ENCODE measurements at regions not wholly inside any gene's neighbourhood (a gene's known extent, or its start where the extent isn't known, plus 50 kb on each side); places are given as distances from the start of the nearest gene placed in this dataset.
"Not testable (repeated sequence)": the region's sequence is repeated elsewhere in the genome, so short reads cannot be mapped to it uniquely, and the experiment has no call there.

DNA sequence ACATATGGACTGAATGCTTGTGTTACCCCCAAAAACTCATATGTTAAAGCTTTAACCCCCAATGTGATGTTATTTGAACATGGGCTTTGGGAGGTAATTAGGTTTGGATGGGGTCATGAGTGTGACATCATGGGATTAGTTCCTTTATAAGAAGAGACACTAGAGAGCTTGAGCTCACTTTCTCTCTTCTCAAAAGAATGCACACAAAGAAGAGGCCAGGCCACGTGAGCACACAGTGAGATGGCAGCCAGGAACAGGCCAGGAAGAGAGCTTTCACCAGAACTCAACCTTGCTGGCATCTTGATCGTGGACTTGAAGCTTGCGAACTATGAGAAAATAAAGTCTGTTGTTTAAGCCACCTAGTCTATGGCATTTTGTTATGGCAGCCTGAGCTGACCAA lies 360.6 kb downstream of the NR2F1-AS1 start:
- DNase-seq (ENCODE audit: low spot score): no peak

DNA sequence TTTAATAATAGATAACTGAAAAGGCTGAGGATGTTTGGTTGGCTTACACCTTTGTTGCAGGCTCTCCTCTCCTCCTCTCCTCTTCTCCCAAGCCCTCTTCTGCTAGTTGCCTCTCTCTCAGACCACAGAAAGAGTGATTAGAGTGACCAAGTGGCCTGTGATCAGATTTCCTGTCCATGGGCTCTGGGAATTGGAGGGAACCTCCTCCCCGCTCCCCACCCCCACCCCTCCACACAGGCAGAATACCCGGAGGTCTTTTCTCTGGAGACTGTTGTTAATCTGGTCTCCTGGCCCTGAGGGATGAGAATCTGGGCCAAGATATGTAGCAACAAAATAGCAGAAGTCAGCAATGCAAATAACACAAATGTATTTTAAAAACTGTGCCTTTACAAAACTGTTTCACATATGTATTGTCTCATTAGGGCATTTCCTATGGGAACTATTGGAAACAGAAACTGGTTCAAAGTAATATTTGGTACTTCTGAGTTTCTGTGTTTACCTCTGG lies 361.3 kb downstream of the NR2F1-AS1 start:
- no peak for DNase-seq (ENCODE audit: low spot score)

DNA sequence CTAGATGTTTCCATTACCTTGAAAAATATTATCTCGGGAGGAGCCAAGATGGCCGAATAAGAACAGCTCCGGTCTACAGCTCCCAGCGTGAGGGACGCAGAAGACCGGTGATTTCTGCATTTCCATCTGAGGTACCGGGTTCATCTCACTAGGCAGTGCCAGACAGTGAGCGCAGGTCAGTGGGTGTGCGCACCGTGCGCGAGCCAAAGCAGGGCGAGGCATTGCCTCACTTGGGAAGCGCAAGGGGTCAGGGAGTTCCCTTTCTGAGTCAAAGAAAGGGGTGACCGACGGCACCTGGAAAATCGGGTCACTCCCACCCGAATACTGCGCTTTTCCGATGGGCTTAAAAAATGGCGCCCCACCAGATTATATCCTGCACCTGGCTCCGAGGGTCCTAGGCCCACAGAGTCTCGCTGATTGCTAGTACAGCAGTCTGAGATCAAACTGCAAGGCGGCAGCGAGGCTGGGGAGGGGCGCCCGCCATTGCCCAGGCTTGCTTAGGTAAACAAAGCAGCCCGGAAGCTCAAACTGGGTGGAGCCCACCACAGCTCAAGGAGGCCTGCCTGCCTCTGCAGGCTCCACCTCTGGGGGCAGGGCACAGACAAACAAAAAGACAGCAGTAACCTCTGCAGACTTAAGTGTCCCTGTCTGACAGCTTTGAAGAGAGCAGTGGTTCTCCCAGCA lies 367.8 kb downstream of the NR2F1-AS1 start:
- DNase-seq (ENCODE audit: low spot score): not testable (repeated sequence)

DNA sequence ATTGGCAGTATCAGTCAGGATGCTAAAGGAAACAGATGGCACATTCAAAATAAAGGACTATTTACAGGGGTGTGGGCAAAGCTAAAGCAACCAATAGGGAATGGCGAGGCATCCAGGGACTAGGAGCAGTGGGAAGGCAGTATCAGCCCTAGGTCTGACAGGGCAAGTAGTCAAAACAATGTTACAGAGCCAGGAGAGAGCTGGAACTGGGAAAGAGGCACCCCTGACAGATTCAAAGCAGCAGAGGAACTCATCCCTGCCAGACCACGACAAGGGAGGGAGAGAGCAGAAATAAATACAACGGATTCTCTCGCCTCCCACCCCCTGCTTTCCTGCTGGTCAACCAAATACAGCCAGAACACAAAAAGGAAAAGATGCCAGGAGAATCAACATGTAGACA lies 371.5 kb downstream of the NR2F1-AS1 start:
- no peak for DNase-seq (ENCODE audit: low spot score)

DNA sequence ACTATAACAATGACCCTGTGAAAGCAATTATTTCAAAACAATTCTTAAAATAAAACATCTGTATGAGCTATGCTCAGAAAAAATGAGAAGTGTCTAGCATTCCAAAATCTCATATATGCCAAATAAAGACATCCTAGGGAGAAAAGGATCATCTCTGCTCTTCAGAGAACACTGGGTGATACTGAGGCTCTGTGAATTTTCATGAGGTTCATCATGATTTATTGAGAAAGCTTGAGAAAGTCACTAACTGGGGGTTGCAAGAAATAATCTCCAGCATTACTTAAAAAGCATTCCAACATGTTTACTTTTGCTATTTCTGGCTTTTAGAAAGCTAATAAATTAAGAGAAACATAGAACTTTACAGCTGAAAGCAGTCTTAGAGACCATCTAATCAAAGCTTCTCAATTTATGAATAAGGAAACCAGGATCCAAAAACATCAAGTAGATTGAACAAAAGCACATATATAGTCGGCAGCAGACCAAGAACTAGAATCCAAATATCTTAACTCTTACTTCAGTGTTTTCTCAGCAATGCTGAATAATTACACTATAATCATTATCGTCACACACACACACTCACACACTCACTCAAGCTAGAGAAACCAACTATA lies 372.8 kb downstream of the NR2F1-AS1 start:
- no peak for DNase-seq (ENCODE audit: low spot score)

DNA sequence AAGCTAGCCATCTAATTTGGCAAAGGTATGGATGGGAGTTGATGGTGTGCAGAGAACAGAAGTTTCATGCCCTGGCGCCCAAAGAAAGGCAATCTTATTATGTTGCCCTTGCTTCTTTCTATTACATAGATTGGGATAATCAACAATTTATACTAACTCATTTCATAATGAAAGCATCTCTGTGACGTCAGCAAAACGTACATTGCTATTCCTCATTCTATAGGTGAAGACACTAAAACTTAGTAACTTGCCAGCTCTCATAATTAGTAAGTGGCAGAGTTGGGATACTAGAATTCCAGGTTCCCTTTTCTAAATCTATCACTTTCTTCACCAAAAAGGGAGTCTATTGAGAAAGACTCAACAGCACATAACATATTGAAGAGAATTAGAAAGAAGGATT lies 374.8 kb downstream of the NR2F1-AS1 start:
- no peak for DNase-seq (ENCODE audit: low spot score)

DNA sequence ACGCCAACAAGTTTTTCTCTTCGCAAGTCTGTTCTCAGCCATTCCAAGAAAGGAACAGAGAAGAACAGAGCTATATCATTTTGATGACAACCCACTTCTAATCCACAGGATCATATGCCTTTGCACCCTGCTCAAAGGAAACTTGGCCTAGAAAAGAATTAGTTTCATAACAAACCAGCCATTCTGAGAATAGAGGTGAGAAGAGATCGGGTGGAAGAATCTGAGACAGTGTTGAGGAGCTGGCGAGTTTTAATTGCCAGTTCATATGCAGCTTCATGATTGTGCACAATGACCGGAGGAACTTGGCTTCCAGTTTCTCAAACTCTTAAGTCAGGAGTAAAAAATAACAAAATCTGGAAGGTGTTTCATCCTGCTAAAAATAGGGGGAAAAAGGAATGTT lies 380.0 kb downstream of the NR2F1-AS1 start:
- DNase-seq (ENCODE audit: low spot score): no peak

DNA sequence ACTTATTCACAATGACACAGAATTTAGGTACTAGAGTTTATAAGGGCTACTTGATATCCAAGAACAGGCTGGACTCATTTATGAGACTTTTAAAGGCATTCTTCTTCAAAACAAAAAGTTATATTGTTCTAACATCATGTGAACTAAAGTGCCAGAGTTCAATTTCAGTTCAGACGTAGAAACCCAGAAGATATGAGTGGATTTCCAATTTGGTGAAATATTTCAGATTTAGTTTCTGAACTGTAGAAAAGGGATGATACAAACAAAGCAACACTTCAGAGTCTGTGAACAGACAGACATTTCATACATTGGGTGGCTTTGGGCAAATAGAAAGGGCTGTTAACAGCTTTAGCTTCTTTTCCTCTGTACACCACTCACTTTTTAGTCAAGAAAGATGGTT lies 384.0 kb downstream of the NR2F1-AS1 start:
- DNase-seq (ENCODE audit: low spot score): no peak

DNA sequence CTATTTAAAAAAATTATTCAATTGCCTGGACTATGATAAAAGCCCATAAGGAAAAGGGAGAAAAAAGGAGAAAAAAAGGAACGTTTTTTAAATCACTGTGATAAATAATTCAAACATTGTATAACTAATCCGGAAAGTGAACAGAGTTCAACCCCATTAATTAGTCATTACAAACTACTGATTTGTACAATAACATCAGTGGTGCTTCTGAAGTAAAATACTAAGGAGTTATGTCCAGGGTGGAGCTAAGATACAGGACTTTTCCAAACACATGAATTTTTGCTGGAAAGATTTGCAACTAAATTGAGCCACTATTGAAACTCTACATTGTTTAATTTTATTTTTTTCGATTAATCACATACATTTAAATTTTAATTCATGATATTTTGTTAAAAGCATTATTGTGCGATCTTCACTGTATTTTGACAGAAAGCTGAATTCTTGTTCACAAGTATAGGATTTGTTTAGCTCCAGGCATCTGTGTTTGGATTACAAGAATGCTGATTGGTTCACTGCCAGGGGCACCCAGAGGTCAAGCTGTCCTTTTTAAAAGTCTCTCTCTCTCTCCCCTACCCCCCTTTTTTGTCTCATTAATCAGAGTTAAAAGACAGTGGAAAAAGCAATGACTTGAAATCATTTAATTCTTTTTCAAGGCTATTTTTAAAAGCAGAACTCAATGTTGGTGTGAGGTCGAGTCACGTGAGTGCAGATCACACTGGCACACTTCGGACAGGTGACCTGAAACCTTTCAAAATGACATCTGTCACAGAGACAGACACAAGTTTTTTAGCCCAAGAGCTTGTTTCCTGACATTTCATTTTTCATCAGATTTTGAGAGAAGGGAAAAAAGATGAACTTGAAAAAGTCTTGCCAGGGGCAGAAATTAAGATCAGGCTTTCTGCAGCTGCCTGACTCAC lies 387.3 kb downstream of the NR2F1-AS1 start:
- no peak for DNase-seq (ENCODE audit: low spot score)

DNA sequence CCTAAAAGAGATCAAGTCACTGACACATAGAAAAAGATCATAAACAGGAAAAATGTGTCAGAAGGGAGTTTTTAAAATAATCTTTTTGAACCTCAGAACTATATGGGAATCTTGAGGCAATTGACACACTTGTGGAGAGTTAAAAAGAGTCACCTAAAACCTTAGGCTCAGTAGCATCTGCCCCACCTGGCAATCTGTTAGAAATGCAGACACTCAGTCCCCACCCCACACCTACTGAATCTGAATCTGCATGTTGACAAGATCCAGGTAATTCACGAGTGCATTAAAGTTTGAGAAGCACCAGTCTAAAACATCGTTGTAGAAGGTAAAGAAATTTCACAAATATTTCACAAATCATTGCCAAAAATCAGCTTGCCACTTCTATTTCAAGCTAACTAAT lies 388.3 kb downstream of the NR2F1-AS1 start:
- DNase-seq (ENCODE audit: low spot score): no peak

DNA sequence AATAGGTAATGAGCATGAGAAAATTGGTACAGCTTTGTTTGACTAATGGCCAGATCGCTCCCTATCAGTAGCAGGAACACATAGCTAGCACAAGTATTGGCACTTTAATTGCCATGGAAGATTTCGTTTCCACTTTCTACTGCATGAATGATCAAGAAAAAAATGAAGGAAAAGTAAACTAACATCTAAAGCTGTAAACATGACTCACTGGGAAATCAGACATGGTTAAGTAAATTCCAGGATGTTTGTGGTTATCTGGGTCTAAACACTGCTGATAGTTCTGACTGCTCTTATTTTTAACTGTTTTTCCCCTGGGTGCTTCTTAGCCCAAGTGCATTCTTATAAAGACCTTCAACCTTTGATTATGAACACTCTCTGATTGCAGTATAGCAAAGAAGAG lies 388.9 kb downstream of the NR2F1-AS1 start:
- DNase-seq (ENCODE audit: low spot score): no peak

DNA sequence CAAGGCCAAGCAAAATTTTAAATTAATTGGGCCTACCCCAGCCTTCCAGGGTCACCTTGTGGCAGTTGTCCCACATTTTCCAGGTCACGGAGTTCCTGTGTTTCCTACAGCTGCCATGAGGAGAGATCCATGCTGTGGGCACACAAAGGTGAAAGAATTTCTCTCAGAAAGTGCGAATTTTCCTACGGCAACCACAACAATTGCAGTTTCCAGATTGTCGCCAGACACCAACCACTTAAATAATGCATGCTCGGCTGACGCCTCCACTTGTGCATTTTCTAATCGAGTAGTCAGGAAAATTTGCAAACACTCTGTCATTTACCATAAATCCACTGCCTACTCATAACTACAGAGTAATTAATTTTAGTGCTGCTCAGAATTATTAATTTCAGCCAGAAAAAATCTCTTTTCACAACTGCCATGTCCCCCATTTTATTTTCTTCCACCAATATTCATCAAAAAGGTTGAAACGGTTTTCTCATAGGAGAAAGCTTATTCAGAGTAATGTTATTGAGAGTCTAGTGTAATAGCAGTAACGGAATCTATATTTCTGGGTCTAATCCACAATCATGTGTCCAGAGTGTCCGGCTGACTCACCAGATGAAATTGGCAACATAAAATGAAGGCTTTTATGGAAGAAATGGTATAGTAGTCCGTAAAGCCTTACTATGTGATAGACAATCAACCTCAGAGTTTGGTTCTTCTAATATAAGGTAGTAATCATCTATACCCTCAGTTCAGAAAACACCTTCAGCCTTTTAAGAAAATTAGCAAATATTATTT lies 389.8 kb downstream of the NR2F1-AS1 start:
- DNase-seq (ENCODE audit: low spot score): no peak

DNA sequence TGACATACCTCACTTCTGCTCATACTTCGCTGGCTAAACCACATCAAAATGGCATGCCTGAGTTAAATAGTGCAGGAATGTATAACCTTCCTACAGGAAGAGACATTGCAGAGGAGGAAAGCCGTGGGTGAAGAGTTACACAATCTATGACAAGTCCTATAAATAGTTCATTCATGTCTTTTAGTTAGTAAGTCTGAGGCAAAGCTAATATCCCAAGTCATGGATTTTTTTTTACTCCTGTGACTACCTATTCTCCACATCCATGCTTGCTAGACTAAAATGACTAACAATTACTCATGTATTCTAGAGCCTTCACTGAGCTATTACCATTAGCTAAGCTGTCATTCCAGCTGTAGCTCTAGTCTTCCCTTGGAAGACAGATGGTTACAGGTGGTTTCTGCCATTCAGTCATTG lies 391.3 kb downstream of the NR2F1-AS1 start:
- DNase-seq (ENCODE audit: low spot score): no peak

DNA sequence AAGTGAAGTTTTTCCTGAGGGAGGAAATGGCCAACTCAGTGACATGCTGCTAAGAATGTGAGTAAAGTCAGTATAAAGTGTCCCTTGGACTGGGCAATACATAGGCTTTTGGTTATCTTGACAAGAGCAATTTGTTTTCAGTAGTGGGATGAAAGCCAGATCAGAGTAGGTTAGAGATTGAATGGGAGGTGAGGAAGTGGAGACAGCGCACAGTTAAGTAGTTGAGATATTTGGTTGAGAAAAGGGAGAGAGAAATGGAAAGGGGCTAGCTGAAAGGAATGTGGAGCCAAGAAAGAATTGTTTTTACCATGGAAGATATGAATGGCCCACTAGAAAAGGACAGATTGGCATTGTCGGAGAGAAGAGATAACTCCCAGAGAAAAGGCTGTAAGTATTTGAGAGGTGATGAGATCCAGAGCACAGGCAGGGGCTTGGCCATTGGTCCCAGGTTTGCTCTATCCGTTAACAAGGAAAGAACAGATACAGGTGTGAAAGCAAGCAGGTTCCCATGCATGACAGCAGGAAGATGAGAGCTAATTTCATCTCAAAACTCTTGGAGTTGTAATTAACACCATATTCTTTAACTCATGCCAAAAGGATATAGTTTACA lies 392.0 kb downstream of the NR2F1-AS1 start:
- no peak for DNase-seq (ENCODE audit: low spot score)

DNA sequence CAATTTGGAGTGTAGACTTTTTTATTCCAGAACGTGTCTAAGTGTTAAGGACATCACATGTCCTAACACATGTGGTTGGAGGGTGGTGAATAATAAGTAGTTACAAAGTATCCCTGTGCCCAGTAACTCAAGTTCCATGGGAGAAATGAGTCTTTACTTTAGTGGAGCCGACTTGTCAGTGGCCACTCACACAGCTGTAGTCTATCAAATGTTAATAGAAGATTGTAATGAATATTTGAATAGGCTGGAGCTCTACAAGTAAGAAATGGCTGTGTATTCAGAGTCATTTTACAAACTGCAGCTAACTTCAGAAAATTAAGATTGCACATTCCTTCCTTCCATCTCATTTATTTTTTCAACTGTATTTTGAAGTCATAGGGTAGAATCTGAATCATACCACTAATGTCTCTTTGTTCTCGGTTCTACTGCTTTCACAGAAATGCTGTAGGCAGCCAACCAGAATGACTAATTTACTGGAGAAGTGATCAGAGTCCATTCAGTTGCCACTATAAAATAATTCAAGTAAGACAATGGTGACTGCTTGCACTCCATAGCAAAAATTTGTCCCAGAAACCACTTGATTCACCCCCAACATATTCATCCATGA lies 394.8 kb downstream of the NR2F1-AS1 start:
- DNase-seq (ENCODE audit: low spot score): no peak

DNA sequence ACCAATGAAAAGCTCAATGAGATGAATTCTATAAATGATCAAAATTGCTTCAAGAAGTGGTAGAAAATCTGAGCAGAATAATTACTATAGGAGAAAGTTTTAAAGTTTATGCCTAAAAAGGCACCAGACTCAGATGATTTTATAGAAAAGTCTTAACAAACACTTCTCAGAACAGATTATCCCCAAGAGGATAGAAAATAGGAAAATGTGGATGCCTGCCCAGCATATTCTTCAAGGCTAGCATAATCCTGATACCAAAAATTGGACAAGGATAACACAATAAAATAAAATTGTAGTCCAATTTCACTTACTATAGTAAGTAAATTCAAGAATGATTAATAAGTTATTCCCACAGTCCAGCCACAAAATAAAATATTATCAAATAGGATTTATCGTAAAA lies 397.0 kb downstream of the NR2F1-AS1 start:
- DNase-seq (ENCODE audit: low spot score): no peak

DNA sequence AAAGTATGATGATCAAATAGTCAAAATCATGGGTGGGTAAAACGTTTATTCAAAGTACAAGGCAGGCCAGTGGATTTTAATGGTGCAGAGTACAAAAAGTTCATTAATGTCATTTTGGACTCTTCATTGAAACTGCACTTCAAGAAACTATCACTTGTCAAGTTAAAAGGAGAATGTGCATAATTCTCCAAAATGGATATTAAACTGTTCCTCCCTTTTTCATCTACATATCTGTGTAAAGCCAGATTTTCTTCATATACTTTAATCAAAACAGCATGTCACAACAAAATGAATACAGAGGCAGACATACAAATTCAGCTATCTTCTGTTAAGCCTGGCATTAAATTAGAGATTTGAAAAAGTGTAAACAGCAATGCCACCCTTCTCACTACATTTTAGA lies 401.6 kb downstream of the NR2F1-AS1 start:
- DNase-seq (ENCODE audit: low spot score): no peak

DNA sequence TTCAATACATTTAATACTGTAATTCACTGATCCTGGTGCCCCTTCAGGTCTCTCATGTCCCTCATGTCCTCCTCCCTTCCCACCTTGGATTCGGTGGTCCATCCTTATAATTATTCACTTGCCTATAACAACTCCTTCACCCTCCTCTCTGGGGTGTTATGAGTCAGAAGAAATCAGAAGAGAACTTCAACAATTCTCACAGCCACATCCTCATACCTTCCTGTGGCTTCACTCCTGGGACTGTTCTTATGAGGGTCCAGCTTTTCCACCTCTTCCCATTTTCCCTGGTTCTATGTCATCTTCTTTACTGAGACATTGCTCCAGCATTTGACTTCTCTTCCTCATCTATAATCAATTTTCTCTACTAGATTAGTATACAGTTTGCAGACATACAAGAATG lies 406.1 kb downstream of the NR2F1-AS1 start:
- no peak for DNase-seq (ENCODE audit: low spot score)

DNA sequence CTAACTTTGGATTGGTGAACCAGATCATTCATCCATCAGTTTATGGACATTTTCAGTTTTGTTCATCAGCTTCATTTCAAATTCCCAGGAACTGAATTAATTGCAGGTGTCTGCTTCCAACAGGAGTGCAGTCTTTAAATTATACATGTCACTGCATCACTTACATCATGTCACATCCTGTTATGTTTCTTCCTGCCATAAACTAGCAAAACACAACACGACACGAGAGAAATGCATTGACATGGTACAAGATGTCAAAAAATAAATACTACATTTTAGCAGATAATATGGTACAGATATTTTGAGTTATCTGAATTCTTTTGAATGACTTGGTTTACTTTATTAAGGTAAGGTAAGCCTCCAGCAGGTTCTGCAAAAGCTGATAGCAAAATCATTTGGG lies 415.5 kb downstream of the NR2F1-AS1 start:
- no peak for DNase-seq (ENCODE audit: low spot score)

DNA sequence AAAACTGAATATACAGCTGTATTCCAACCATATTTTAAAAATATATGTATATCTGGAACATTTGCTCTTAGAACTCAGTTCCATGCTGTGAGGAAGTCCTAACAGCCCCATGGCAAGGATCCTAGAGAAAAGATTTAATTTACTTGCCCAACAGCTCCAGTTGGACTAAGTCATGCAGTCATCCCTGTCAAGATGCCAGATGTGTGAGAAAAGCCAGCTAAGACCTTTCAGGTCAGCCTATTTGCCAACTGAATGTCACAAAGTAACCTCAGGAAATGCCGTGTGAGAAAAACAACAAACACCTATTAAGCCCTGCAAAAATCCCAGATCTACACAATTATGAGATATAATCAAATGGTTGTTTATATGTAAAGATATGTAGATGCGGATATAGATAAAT lies 416.3 kb downstream of the NR2F1-AS1 start:
- DNase-seq (ENCODE audit: low spot score): no peak

DNA sequence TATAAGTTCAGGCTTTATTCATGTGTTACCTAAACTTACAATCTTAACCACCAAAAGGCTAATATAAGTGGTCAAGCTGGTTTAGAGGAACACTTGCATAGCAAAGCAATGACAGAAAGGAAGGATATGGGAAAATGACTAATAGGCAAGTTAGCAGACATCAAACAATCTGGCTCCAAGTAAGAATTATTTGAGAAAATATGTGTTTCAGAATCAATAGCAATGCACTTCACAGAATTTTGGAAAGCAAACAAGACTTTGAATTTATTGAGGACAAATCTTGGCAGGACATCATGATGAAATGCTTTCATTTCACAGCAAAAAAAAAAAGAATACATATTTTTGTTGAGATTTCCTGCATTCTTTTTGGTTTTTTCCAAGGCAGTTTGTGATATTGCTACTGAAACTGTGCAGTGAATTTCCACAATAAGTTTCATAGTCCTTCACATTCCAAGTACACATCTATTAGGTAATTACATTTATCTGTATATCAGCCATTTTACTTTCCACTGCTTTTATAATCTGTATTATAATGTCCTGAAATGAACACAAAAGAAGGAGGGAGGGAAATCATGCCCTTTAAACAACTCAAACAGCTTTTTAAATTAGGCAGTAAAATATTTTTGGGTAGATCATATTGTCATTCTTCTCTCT lies 417.9 kb downstream of the NR2F1-AS1 start:
- no peak for DNase-seq (ENCODE audit: low spot score)
